GM21619 (cell line): ENCODE measurements at regions not wholly inside any gene's neighbourhood (a gene's known extent, or its start where the extent isn't known, plus 50 kb on each side); places are given as distances from the start of the nearest gene placed in this dataset.
A peak's percentile ranks its signal among the peaks of the same experiment; 100 is the strongest.
"Not testable (repeated sequence)": the region's sequence is repeated elsewhere in the genome, so short reads cannot be mapped to it uniquely, and the experiment has no call there.

ENCODE experiments used
- ATAC-seq: cut with Tn5 transposase; IDR thresholded peaks from one replicate; pipeline ENCODE4 v1.9.1; 2021; ENCODE audit not compliant: unreplicated experiment

DNA sequence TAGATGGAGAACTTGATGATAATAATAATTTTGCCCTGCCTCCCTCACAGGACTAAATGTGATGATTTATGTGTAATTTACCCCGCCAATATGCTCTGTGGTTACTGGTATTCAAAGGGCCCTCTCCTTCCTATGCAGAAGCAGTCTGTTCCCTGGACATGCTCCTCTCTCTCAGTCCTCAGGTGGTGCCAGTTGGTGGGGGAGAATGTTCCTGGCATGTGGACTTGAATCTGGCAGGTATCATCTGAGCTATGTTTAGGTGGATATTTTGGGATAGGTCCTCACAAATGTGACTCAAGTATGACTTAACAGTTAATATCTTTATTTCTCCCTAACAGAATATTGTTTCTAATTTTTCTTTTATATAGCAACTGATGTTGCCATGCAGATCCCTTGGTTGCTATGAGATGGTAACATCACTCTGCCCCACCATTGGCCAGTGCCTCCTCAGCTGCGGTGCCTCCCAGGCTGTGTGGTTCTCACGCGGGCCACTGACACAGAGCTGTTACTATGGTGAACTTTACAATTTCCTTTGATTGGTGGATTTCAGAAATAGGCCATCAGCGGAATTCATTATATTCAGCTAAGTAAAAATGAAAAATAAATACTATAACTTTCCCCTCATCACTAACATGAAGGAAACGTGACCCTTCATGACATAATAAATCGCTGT lies 106.7 kb upstream of the PELI1 start:
- no peak for ATAC-seq

DNA sequence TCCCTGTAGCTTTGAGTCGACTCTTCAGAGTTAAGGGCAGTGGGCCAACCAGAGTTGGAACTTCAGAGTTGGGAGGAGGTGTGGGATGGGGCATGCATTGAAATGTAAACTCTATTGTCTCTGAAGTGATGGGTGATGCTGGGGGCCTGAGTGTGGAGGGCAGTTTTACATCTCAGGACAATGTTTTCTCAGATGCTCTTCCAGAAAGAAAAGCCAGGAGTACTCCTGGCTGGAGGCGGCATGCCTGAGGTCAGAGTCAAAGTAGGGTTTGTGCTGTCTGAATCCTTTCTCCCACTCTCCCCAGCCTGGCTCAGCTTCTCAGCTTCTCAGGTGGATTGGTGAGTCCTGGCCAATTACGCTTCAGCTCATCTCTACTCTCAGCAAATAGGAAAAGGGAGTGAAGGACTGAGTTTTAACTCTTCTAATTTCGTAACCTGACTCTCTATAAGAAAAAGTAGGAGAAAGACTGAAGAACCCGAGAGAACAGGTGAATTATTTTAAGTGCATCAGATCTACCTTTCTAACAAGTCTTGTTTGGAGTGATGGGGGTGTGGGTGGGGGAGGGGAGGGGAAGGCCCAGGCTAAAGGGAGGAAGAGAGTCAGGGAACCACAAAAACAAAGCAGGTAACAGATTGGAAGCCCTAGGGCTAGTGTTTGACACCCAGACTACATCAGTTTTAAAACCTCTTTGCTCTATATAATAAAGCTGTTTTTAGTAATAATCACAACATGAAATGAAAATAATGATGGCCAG lies 107.5 kb upstream of the PELI1 start:
- no peak for ATAC-seq

DNA sequence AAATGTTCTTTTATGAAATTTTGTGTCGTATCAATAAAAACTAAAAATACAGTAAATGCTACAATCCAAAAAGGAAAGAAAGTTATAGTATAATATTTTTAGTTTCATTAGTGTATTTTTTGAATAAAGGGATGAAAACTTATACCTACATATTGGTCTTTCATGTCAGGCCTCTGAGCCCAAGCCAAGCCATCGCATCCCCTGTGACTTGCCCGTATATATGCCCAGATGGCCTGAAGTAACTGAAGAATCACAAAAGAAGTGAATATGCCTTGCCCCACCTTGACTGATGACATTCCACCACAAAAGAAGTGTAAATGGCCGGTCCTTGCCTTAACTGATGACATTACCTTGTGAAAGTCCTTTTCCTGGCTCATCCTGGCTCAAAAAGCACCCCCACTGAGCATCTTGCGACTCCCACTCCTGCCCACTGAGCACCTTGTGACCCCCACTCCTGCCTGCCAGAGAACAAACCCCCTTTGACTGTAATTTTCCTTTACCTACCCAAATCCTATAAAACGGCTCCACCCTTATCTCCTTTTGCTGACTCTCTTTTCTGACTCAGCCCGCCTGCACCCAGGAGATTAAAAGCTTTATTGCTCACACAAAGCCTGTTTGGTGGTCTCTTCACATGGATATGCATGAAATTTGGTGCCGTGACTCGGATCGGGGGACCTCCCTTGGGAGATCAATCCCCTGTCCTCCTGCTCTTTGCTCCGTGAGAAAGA lies 108.2 kb upstream of the PELI1 start:
- not testable (repeated sequence) for ATAC-seq

DNA sequence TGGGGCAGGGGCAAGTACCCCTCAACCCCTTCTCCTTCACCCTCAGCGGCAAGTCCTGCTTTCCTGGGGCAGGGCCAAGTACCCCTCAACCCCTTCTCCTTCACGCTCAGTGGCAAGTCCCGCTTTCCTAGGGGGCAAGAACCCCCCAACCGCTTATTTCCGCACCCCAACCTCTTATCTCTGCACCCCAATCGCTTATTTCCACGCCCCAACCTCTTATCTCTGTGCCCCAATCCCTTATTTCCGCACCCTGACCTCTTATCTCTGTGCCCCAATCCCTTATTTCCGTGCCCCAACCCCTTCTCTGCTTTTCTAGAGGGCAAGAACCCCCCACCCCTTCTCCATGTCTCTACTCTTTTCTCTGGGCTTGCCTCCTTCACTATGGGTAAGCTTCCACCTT lies 109.2 kb upstream of the PELI1 start:
- ATAC-seq: not testable (repeated sequence)

DNA sequence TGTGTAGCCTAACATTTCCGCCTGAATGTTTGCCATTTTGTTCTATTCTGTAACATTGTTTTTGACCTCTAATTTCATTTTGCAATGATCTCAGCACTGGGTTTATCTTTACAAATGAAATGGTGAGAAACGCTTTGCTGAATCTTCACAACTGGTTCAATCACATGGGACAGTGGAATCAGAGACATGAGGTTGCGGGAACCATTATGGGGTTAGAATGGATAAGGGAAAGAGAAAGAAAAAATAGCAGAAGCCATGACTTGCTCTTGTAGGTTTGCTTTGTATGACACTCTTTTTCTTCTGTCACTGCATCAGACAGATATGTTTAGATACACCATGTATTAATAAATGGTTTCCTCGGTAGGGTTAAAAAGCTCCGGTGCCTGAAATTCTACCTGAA lies 114.3 kb upstream of the PELI1 start:
- ATAC-seq: no peak

DNA sequence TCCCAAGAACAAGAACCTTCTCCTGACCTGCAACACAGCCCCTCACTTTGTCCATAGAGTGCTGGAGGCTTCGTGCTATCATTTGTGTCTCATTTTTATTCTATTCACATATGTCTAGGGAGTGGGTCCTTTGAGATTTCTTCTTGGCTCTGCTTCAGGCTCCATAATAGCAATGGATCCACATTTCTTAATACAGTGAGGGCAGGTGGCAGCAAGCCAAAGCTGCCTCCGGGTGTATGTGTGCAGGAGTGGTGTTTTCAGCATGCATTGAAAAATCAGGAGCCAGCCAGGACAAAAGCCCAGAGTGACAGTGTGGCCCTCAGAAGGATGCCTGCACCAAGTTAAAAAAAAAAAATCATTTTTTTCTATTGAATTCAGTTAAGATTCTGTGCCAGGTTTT lies 115.1 kb upstream of the PELI1 start:
- no peak for ATAC-seq

DNA sequence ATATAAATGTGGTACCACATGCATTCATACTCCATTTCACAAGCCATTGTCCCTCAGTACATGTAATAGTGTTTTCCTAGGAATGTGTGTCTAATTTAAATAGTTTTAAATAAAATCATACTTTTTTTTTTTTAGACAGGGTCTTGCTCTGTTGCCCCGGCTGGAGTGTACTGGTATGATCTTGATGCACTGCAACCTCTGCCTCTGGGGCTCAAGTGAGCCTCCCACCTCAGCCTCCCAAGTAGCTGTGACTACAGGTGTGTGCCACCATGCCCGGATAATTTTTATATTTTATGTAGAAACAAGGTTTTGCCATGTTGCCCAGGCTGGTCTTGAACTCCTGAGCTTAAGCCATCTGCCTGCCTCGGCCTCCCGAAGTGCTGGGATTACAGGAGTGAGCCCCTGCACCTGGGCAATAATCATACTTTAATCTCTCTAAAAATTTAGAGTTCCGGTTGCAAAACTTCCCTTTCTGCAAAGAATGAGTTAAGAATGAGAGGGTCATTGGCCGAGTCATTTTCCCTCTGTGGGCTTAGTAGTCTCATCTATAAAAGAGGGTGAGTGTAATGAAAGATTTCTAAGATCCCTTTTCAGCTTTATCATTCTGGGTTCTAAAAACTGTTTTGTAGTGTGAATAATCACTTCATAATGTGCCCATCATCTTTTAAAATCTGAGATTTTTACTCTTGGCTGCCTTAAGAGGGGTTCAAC lies 116.0 kb upstream of the PELI1 start:
- no peak for ATAC-seq

DNA sequence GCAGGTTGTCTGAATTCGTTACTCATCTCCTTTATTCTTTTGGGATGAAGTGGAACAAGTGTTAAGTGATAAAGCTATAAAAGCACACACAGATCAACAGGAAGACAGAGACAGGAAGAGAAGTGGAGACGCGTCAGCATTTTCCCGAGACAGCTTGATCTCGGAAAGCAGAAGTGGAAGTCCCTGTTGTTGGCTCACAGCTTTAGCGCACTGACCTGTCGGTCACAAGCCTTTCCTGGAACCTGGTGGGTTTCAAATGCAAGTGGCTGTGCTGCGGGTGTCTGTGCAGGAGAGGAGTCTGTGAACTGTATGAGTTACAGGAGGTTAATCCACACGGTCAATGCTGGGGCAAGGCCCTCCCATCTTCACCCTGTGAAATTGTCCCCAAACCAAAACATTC lies 116.6 kb upstream of the PELI1 start:
- ATAC-seq: peak; percentile 97

DNA sequence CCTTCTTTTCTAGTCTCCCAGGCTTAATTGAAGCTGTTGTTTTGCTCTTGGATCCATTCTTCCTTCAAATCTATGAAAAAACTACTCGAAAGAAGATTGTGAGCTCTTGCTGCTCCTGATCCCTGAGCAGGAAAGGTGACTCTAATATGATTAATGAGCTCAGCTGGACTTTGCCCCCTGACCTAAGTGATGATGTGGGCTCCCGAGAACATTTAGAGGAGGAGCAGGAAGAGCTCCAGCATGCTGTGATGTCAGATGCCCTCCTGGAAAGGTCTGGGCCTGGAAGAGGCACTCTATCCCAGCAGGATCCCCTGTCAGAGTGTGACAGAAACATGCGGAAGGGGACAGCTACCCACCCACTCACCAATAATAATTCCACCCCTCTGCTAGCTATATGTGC lies 117.9 kb upstream of the PELI1 start:
- ATAC-seq: no peak

DNA sequence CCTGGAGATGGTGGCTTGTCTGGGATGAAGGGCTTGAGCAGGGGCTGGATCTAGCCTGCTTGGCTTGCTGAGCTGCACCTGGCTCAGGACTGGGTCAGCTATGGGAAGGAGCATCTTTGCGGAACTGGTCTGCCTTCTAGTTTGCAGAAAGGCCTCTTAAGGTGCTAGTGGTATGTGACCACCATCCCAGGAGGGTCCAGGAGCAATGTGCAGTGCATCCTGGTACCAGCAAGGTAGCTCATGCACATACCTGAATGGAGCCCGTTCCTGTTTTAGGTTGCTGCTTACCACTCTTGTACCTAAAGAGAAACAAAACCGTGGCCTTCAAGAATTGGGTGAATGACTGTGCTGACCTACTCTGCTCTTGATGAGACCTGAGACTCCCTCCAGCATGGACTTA lies 118.6 kb upstream of the PELI1 start:
- ATAC-seq: no peak

DNA sequence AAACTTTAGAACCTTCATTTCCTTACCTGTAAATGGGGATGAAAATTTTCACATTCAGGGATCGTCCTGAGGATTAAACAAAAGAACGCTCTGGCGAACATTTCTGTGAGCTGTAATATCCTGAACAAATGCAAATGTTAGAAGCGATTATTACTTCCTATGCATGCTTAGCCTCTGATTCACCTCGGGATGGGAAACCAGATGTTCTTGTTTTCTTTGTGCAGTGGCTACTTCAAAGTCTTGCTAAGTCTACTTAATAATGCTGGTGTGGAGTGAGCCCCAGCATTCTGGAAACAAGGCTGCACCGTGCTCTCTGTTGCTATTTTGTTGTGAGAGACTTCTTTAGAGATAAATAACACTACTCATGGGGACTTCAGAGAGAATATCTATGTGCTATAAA lies 119.1 kb upstream of the PELI1 start:
- no peak for ATAC-seq

DNA sequence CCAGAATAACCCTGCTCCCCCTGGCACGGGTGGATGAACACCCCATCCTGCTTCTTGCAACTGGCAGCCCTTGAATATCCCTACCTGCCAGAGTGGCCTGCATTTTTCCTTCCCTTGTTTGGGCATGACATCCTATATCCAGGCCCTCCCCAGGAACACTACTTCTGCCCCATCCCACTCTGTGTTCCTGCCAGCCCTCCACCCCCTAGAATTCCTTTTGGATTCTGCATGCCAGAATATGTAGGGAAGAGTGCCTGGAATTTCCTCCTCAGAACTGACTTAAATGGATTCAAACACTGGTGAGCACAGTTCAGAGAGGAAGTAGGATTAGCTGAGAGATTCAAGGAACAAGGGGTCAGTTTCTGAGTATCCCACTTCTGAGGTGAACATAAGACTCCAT lies 123.5 kb upstream of the PELI1 start:
- no peak for ATAC-seq

DNA sequence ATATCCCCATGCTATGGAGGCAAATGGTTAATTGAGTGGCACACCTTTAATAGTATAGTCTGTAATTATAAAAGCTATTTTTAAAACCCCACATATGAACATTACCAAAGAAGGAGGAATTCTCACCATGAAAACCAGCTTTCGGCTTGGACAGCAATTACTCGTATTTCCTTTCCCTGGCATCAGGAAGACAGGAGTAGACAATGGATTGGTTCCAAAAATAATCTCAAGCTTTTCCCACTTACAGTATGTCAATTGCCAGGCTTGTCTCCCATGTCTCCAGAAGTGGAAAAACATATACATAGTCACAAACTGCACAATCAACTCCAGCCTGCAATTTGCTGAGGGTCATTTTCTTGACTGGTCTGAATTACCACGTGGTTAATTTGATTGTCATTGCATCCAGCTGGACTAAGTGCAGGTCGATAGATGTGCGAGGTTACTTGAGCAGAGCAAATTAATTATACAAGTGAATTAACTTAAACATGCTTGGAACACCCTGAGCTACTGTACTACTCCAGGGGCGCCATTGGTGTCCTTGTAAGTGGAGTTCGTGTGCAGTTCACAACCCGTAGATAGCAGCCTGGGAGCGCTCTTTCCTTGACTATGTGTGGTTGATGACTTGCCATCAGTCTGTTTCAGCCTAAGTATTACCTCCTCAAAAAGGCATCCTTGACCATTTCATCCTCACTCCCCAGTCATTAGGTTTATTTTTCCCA lies 124.3 kb upstream of the PELI1 start:
- no peak for ATAC-seq

DNA sequence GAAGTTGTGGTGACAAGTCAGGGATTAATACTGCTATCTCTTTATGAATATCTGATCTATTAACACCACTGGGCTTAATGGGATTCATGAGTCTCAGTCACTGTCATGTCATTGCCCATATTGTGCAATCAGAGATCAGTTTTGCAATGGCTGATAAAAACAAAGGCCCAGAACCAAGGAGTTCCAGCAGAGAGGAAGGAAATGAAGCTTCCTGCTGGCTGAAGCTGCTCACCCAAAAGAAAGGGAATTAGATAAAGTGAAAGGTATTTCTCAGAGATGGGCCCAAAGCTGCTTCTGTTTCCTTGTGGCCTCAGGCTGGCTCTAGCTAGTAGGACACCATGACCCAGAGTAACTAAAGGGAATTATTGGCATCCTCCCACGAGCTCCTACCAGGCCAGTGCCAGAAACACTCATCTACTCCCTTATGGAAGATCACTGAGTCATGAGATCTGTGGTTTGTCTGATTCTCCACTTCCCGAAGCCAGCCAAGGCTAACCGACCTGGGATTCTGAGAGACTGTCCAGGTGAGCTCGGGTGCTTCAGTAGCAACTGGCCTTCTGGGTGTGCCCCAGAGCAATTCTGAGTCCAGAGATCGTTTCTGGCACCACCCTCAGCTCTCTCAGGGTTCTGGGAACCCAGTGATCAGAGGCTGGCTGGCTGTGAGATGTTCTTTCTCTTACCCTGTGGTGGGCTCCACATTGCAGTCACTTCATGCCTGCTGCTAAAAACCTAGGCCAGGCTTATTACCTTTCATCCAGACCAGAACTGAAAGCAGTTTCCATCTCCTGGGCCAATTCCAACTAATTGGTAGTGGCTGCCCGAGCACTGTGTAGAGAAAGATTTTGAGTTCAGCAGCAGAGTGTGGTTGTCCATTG lies 129.5 kb upstream of the PELI1 start:
- ATAC-seq: no peak

DNA sequence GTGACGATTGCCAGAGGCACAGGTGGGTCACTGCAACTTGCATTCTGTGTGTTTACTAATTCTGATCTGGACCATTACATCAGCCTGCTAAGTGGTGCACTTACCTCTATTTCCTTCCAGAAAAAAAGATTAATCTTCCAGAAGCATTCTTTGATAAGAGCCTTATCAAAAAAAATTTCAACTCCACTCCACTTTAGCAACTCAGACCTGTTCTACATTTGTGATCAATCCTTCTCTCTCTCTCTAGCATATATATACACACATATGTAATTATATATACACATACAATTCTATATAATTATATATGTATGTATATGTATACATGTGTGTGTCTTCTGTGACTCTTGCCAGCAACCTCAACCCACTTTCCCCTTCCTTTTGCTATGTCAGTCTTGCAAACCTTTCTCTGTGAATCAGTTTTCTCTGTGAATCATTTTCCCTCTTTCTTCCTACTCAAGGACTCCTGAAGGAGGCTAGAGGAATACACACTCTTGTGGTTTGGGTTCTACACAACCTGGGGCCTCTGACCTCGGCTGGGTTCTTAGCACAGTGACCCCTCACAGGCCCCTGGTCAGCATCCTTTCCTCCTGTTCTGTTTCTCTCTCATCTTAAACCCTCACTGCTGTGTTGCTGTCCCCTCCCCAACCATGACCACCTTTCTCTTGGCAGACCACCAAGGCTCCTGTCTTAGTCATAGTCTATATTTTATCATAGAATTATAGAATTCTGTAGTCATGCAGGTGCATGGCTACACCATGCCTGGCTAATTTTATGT lies 130.4 kb upstream of the PELI1 start:
- ATAC-seq: no peak

DNA sequence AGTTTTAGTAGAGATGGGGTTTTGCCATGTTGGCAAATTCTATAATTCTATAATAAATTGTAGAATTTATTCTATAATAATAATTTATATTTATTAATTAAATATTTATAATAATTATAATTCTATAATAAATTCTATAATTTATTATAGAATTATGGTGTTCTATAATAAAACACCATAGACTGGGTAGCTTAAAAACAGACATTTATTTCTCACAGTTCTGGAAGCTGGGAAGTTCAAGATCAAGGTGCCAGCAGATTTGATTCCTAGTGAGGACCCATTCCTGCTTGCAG lies 130.9 kb upstream of the PELI1 start:
- ATAC-seq: no peak

DNA sequence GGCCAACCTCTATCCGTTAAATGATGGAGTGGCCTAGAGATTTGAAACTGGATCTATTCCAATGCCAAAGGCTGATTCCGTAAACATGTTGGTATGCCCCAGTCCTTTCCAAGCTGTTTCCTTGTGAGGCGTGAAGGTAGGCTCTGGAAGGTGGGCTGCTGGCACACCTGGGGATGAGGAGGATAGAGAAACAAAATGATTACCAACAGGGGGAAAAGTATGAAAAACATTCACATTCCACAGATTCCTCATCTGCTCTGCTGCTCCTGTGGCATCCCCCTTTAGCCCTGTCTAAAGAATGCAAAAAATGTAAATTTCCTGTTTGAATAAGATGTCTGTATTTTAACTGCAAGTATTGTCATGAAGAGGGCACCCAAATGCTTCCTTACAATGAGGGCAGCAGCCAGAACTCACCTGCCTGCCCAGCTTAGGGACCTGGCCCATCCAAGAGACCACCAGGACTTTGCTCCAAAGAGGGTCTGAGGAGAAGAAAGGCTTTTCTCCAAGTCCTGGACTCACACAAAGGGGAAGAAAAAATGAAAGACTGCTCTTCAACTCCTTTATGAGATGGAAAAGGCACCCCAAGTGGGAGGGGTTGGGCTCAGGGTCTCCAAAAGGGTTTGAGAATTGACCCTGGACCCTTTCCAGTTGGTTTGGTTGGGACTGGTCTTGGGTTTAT lies 132.3 kb upstream of the PELI1 start:
- ATAC-seq: no peak

DNA sequence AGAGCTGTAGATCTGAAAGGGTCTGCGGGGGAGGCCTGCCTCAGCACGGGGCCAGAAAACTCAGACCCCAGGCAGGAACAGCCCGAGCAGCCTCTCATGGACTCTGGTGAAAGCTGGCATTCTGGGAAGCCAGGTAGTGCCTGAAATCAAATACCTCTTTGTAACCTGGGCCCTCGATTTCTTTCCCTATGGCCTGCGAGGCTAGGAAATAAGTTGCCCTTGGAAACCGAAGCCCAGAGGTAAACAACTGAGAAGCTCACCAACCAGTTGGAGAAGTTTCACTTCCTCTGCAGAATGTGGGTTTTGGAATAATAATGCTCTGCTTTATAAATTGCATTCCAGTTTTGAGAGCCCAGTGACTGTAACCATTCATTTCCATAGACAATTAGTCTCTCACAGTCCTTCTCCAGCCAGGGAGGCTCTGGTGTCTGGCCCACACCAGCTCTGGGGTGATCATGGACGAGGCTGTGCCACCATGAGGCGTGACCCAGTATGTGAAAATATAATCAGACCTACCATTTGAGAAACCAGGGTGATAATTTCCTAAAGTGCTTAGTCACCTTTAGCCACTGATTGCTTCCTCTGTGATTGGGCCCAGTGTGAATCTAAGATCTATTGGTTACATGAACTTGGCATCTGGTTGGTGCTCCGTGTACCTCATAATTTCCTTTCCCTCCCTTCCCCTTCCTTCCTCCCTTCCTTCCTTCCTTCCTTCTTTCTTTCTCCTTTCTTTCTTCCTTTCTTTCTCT lies 133.1 kb upstream of the PELI1 start:
- ATAC-seq: no peak
